ENCODE measurements at regions not wholly inside any gene's neighbourhood (a gene's known extent, or its start where the extent isn't known, plus 50 kb on each side); places are given as distances from the start of the nearest gene placed in this dataset.
"Not testable (repeated sequence)": the region's sequence is repeated elsewhere in the genome, so short reads cannot be mapped to it uniquely, and the experiment has no call there.

- TF ChIP-seq POLR2A (IDR thresholded peaks at IDR 0.05; ENCODE audit: low read depth, low read length) (no peak), POLR2AphosphoS5 (IDR thresholded peaks at IDR 0.05; ENCODE audit: low read depth, low read length) (no peak), TAF1 (IDR thresholded peaks at IDR 0.05; ENCODE audit: borderline replicate concordance, low read depth, low read length) (no peak)
- DNase-seq (ENCODE audit: insufficient read length) (no peak), FAIRE-seq (no peak)
Observed at GRCh38 chr10:9036711-9037204, 982.3 kb downstream of the GATA3 start.

DNA sequence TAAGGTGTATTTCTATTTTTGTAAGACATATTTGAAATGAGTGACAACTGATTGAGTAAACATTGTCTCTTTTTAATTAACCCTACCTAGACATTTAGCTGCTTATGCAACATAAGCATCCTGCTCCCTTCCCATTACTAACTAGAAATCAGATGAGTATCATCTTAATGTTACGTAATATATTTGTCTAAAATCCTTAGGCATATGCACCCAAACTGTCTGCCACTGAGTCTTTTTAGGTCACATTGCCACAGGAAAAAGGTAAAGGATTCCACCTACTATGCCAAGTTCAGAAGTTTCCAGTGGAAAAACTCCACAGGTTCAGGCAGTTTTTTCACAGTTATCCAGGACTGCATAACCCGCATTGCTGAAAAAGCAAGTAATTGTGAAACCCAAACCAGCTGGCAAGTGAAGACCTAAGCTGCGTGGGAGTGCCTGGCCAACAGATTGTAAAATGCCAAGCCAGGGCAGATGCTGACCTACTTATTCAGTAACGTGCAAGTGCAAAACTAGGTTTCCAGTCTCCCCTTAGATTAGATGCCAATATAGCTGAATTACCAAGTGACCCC is 983.7 kb downstream of the GATA3 start:
- no peak for DNase-seq (ENCODE audit: insufficient read length)
- no peak for TF ChIP-seq POLR2A (IDR thresholded peaks at IDR 0.05; ENCODE audit: low read depth, low read length)
- TF ChIP-seq POLR2AphosphoS5 (IDR thresholded peaks at IDR 0.05; ENCODE audit: low read depth, low read length), result no peak
- no peak for TF ChIP-seq TAF1 (IDR thresholded peaks at IDR 0.05; ENCODE audit: borderline replicate concordance, low read depth, low read length)
- FAIRE-seq, result no peak

DNA sequence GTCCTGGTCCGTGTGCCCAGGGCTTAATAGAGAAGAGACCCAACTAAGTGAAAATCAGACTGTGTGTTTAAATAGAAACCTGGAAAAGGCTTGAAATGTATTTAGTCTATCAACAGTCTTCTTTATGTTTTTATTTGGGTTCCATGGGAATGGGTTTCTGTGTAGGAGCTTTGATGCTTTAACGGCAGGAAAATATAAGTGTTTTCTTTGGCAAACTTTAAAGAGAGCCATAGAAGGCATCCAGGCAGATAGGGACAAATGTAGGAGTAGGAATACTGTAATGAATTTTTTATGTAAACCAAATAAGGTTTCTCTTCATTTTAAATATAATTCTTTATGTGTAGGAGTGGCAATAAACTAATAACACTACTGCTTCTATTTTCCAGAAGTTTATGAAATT is 989.0 kb downstream of the GATA3 start:
- FAIRE-seq, result no peak
- TF ChIP-seq TAF1 (IDR thresholded peaks at IDR 0.05; ENCODE audit: borderline replicate concordance, low read depth, low read length) (no peak), POLR2A (IDR thresholded peaks at IDR 0.05; ENCODE audit: low read depth, low read length) (no peak), POLR2AphosphoS5 (IDR thresholded peaks at IDR 0.05; ENCODE audit: low read depth, low read length) (no peak)
- DNase-seq (ENCODE audit: insufficient read length), result no peak

DNA sequence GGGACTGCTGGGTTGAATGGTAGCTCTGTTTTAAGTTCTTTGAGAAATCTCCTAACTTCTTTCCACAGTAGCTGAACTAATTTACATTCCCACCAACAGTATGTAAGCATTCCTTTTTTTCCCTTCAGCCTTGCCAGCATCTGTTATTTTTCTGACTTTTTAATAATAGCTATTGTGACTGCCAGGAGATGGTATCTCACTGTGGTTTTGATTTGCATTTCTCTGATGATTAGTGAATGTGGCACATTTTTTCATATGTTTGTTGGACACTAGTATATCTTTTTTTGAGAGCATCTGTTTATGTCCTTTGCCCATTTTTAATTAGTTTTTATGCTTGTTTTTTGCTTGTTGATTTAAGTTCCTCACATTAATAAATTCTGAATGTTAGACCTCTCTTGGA is 990.8 kb downstream of the GATA3 start:
- no peak for FAIRE-seq

DNA sequence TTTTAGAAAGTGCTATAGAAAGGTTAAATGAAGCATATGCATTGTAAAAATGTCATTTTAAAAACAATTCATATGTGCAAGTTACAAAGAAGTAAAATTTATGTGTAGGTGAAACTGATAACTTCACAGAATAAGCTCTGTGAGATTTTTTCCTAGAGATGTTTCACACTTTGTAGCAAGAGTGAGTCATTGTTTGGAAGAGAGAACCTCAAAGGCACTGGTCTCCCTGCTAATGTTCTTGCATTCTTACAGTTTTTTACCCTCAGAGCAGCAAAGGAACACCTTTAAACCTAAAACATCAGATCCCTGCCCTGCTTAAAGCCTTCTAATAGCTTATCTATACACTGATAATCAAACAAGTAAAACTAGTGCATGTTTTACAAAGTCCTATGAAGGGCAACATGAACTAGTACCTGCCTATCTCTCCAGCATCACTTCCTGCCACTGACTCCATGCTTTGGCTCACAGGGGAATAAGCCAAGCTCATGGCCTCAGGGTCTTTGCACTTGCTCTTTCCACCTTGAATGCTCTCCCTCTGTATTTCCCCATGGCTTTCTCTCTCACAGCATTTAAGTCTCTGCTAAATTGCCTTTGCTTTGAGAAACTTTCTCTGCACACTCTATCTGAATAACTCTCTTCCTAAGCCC is 997.0 kb downstream of the GATA3 start:
- TF ChIP-seq POLR2A (IDR thresholded peaks at IDR 0.05; ENCODE audit: low read depth, low read length), result no peak
- DNase-seq (ENCODE audit: insufficient read length) (no peak), FAIRE-seq (no peak)

More for the DNA sequence above, 990.8 kb downstream of the GATA3 start:
- TF ChIP-seq POLR2AphosphoS5 (IDR thresholded peaks at IDR 0.05; ENCODE audit: low read depth, low read length) (no peak), TAF1 (IDR thresholded peaks at IDR 0.05; ENCODE audit: borderline replicate concordance, low read depth, low read length) (no peak), POLR2A (IDR thresholded peaks at IDR 0.05; ENCODE audit: low read depth, low read length) (no peak)
- DNase-seq (ENCODE audit: insufficient read length), result no peak

DNA sequence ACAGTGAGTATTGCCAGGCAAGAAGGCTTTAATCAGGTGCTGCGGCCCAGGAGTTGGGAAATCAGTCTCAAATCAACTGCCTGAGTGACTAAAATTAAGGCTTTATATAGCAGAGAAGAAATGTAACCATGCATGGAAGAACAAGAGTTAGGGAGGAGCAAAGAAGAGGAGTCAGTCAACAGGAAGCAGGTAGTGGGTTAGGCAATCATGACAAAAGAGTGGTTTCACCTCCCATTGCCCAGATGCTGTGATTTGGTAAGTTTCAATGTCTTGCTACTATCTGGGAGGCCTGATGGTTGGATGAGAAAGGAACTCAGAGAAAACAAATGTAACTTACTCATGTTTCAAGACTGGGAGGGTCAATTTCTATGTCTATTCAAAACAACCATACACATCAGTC is 998.3 kb downstream of the GATA3 start:
- FAIRE-seq (no peak), DNase-seq (ENCODE audit: insufficient read length) (no peak)
- no peak for TF ChIP-seq POLR2AphosphoS5 (IDR thresholded peaks at IDR 0.05; ENCODE audit: low read depth, low read length)
- no peak for TF ChIP-seq POLR2A (IDR thresholded peaks at IDR 0.05; ENCODE audit: low read depth, low read length)
- no peak for TF ChIP-seq TAF1 (IDR thresholded peaks at IDR 0.05; ENCODE audit: borderline replicate concordance, low read depth, low read length)

DNA sequence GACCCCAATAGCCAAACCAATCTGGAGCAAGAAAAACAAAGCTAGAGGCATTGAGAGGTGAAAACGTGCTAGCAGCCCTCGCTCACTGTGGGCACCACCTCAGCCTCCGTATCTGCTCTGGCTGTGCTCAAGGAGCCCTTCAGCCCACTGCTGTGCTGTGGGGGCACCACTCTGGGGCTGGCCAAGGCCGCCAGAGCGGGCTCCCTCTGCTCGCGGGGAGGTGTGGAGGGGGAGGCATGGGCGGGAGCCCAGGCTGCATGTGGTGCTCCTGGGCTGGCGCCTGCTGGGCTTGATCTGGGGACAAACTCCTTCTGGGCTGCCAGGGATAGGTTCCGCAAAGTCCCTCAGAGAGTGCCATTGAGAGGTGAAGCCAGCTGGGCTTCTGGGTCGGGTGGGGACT is 1002.0 kb downstream of the GATA3 start:
- FAIRE-seq (no peak), DNase-seq (ENCODE audit: insufficient read length) (no peak)
- TF ChIP-seq POLR2A (IDR thresholded peaks at IDR 0.05; ENCODE audit: low read depth, low read length), result no peak
- no peak for TF ChIP-seq POLR2AphosphoS5 (IDR thresholded peaks at IDR 0.05; ENCODE audit: low read depth, low read length)
- no peak for TF ChIP-seq TAF1 (IDR thresholded peaks at IDR 0.05; ENCODE audit: borderline replicate concordance, low read depth, low read length)

DNA sequence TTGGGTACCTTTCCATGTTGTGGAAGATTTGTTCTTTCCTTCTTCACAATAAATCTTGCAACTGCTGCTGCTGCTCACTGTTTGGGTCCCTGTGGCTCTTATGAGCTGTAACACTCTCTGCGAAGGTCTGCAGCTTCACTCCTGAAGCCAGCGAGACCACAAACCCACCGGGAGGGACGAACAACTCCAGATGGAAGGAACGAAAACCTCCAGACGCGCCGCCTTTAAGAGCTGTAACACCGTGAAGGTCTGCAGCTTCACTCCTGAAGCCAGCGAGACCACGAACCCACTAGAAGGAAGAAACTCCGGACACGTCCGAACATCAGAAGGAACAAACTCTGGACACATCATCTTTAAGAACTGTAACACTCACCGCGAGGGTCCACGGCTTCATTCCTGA is 1002.8 kb downstream of the GATA3 start:
- DNase-seq (ENCODE audit: insufficient read length); FAIRE-seq: not testable (repeated sequence)

GRCh38 chr10:9060314-9060713 is 1005.8 kb downstream of the GATA3 start:
- TF ChIP-seq TAF1 (IDR thresholded peaks at IDR 0.05; ENCODE audit: borderline replicate concordance, low read depth, low read length) (no peak), POLR2A (IDR thresholded peaks at IDR 0.05; ENCODE audit: low read depth, low read length) (no peak), POLR2AphosphoS5 (IDR thresholded peaks at IDR 0.05; ENCODE audit: low read depth, low read length) (no peak)
- FAIRE-seq (no peak), DNase-seq (ENCODE audit: insufficient read length) (no peak)

DNA sequence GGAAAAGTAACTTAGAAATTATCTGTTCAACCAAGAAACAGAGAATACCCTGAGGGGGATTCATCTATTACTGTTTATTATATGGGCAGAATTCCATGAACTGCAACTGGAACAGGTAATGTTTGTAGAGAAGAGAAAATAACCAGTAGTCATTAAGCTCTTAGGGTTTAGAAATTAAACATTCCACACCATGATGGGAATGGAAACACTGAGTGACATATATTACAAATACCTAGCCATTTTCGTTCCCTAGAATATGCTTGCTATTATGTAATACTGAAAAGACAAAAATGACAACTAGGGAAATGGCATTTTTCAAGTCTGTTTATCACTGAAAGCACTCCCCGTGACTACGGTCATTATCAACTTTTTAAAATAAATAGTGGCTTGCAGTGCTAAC is 1007.4 kb downstream of the GATA3 start:
- TF ChIP-seq TAF1 (IDR thresholded peaks at IDR 0.05; ENCODE audit: borderline replicate concordance, low read depth, low read length) (no peak), POLR2A (IDR thresholded peaks at IDR 0.05; ENCODE audit: low read depth, low read length) (no peak), POLR2AphosphoS5 (IDR thresholded peaks at IDR 0.05; ENCODE audit: low read depth, low read length) (no peak)
- no peak for FAIRE-seq

DNA sequence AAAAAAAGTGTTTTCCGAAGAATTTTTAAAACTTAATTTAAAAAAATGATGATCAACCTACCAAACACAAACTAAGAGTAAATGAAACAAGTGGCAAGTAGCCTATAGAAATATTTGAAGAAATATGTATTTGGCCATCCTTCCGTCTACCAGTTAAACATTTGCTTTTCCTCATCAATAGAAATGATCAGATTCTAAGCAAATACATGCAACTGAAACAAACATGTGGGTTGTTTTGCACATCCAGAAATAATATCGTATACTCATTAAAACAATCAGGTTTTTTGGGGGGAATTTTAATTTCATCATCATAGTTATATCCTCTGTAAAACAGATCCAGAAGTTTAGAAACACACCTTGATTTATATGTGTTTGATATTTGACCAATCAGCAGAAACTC is 1011.7 kb downstream of the GATA3 start:
- TF ChIP-seq POLR2AphosphoS5 (IDR thresholded peaks at IDR 0.05; ENCODE audit: low read depth, low read length) (no peak), TAF1 (IDR thresholded peaks at IDR 0.05; ENCODE audit: borderline replicate concordance, low read depth, low read length) (no peak), POLR2A (IDR thresholded peaks at IDR 0.05; ENCODE audit: low read depth, low read length) (no peak)
- no peak for FAIRE-seq
- DNase-seq (ENCODE audit: insufficient read length), result no peak

More for the DNA sequence above, 1007.4 kb downstream of the GATA3 start:
- DNase-seq (ENCODE audit: insufficient read length), result no peak

DNA sequence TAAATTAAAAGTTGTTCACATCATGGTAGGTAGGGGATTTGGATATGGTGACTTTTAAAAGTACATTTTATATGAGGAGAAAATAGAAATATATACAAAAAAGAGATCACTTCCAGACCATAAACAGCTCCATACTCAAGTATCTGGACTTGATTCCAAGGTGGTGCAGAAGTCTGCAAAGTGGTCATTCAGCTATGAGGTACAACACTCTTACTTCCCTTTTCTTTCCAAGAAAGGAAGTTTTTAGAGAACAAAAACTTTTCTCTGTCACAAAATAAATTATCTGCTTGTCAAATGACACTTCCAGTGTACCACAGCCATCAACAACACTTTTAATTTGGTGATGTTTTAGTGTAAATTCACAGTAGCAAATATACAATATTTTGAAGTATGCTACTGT is 1013.5 kb downstream of the GATA3 start:
- FAIRE-seq (no peak), DNase-seq (ENCODE audit: insufficient read length) (no peak)
- no peak for TF ChIP-seq POLR2A (IDR thresholded peaks at IDR 0.05; ENCODE audit: low read depth, low read length)
- TF ChIP-seq POLR2AphosphoS5 (IDR thresholded peaks at IDR 0.05; ENCODE audit: low read depth, low read length), result no peak
- TF ChIP-seq TAF1 (IDR thresholded peaks at IDR 0.05; ENCODE audit: borderline replicate concordance, low read depth, low read length), result no peak
